Keratinocyte (primary cell): ENCODE measurements at regions not wholly inside any gene's neighbourhood (a gene's known extent, or its start where the extent isn't known, plus 50 kb on each side); places are given as distances from the start of the nearest gene placed in this dataset.

Experiments used
- DNase-seq: peaks from one replicate; pipeline ENCODE4 v3.0.0-alpha.2; 2011; ENCODE audit warnings: low read depth, missing footprints, low spot score
- FAIRE-seq: peaks from 2 replicates; lab custom pipeline; 2011; peaks lifted over from hg19 to GRCh38; lab: Jason Lieb, UNC
- H2AFZ ChIP-seq: 2 replicates; pipeline ENCODE4 v1.6.0; 2012; ENCODE audit warnings: low read length, control low read depth, inconsistent platforms; ENCODE audit not compliant: control insufficient read depth
- H3K27ac ChIP-seq: 2 replicates; pipeline ENCODE4 v1.5.1; 2011; ENCODE audit warnings: low read length; ENCODE audit not compliant: control insufficient read depth, insufficient read depth
- H3K27me3 ChIP-seq: 3 replicates; pipeline ENCODE4 v1.6.0; 2011; ENCODE audit warnings: low read length; ENCODE audit not compliant: control insufficient read depth, insufficient read depth; ENCODE audit errors: extremely low read depth
- H3K36me3 ChIP-seq, 2 experiments: 2 replicates in 1 of 2; 3 replicates in 1 of 2; pipeline ENCODE4 v1.5.1; 2011; ENCODE audit warnings: low read length in 2 of 2, mild to moderate bottlenecking in 1 of 2; ENCODE audit not compliant: control insufficient read depth in 2 of 2, insufficient read depth in 2 of 2; ENCODE audit errors: extremely low read depth in 1 of 2
- H3K4me1 ChIP-seq: 3 replicates; pipeline ENCODE4 v1.5.1; 2011; ENCODE audit warnings: low read length; ENCODE audit not compliant: control insufficient read depth, insufficient read depth; ENCODE audit errors: extremely low read depth
- H3K4me2 ChIP-seq: 3 replicates; pipeline ENCODE4 v1.6.0; 2011; ENCODE audit warnings: low read depth, low read length; ENCODE audit not compliant: control insufficient read depth, insufficient read depth; ENCODE audit errors: extremely low read depth
- H3K4me3 ChIP-seq, 3 experiments: fragments of 200-600 bp in 1 of 3; sonication (generic) in 1 of 3; 2 replicates in 2 of 3; 3 replicates in 1 of 3; pipeline ENCODE4 v1.5.1; 2011 to 2016; ENCODE audit warnings: low read length in 3 of 3, mild to moderate bottlenecking in 3 of 3, control low read depth in 2 of 3, inconsistent platforms in 1 of 3, low read depth in 1 of 3, mixed read lengths in 1 of 3, mixed run types in 1 of 3, moderate library complexity in 1 of 3; ENCODE audit not compliant: control insufficient read depth in 2 of 3, insufficient read depth in 2 of 3; ENCODE audit errors: extremely low read depth in 1 of 3
- H3K79me2 ChIP-seq: 2 replicates; pipeline ENCODE4 v1.6.0; 2012; ENCODE audit warnings: low read length; ENCODE audit not compliant: control insufficient read depth, insufficient read depth
- H3K9ac ChIP-seq: 3 replicates; pipeline ENCODE4 v1.6.0; 2011; ENCODE audit warnings: low read length; ENCODE audit not compliant: control insufficient read depth, insufficient read depth; ENCODE audit errors: extremely low read depth
- H3K9me1 ChIP-seq: 3 replicates; pipeline ENCODE4 v1.6.0; 2011; ENCODE audit warnings: low read length; ENCODE audit not compliant: control insufficient read depth, insufficient read depth; ENCODE audit errors: extremely low read depth
- H3K9me3 ChIP-seq: 2 replicates; pipeline ENCODE4 v1.5.1; 2012; ENCODE audit warnings: low read depth, low read length; ENCODE audit not compliant: control insufficient read depth
- H4K20me1 ChIP-seq: 3 replicates; pipeline ENCODE4 v1.6.0; 2011; ENCODE audit warnings: low read length; ENCODE audit not compliant: control insufficient read depth, insufficient read depth; ENCODE audit errors: extremely low read depth
- EZH2 ChIP-seq: IDR thresholded peaks from one replicate; pipeline ENCODE4 v1.6.1; 2012; ENCODE audit warnings: inconsistent platforms, mild to moderate bottlenecking, low read length, moderate library complexity
- dilution Hi-C: fragments of 300-500 bp; cut with MboI; formaldehyde crosslinking; loops from one replicate; pipeline ENCODE4 v1.7.0; 2020; ENCODE audit warnings: low sequenced_read_pairs; ENCODE audit not compliant: extremely low pct_ligation_motif_present
- TF ChIP-seq, protein P1 (sequence below), 3 experiments: IDR thresholded peaks in 1 of 3; conservative IDR thresholded peaks in 1 of 3; optimal IDR thresholded peaks in 1 of 3; 2 replicates in 2 of 3; 3 replicates in 1 of 3; pipeline versions ENCODE3 to v1.5.1; 2011; ENCODE audit warnings: low read length in 3 of 3, mild to moderate bottlenecking in 3 of 3, moderate library complexity in 2 of 3, control low read depth in 1 of 3, inconsistent platforms in 1 of 3; ENCODE audit not compliant: insufficient read depth in 2 of 3; ENCODE audit errors: extremely low read depth in 1 of 3

DNA sequence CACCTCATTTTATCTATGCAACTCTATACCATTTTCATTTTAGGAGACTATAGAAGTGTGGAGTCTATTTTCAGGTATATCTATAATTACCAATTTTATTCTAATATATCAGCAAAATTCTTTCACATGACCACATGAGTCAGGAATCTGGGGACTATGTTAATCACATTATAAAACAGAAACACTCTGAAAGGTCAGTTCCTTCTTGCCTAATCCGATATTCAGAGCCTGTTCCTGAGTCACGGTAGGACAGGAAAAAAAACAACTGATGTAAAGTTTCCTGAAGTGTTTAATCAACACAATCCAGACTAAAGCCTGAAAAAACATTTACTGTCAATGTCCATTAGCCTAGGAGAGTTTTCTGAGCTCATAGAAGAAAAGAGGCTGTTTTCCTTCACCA, 1902.3 kb downstream of the NCAM2 start:
- DNase-seq (no peak), FAIRE-seq (no peak)
- Histone ChIP-seq H3K4me3 (no peak overlapping the region), H2AFZ (no peak overlapping the region), H3K79me2 (no peaks in the 10 kb centered on the region), H3K9me1 (no peaks in the 10 kb centered on the region), H3K4me1 (no peaks in the 10 kb centered on the region), H3K4me2 (no peak overlapping the region), H3K9ac (no peak overlapping the region), H3K9me3 (no peaks in the 10 kb centered on the region), H3K36me3 (no peaks in the 10 kb centered on the region), H4K20me1 (no peaks in the 10 kb centered on the region), H3K27me3 (no peaks in the 10 kb centered on the region), H3K27ac (no peak overlapping the region)
- no peak for TF ChIP-seq EZH2
- TF ChIP-seq, protein P1, sequence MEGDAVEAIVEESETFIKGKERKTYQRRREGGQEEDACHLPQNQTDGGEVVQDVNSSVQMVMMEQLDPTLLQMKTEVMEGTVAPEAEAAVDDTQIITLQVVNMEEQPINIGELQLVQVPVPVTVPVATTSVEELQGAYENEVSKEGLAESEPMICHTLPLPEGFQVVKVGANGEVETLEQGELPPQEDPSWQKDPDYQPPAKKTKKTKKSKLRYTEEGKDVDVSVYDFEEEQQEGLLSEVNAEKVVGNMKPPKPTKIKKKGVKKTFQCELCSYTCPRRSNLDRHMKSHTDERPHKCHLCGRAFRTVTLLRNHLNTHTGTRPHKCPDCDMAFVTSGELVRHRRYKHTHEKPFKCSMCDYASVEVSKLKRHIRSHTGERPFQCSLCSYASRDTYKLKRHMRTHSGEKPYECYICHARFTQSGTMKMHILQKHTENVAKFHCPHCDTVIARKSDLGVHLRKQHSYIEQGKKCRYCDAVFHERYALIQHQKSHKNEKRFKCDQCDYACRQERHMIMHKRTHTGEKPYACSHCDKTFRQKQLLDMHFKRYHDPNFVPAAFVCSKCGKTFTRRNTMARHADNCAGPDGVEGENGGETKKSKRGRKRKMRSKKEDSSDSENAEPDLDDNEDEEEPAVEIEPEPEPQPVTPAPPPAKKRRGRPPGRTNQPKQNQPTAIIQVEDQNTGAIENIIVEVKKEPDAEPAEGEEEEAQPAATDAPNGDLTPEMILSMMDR (optimal IDR thresholded peaks at IDR 0.05 in 1 of 3, IDR thresholded peaks at IDR 0.05 in 1 of 3, conservative IDR thresholded peaks at IDR 0.05 in 1 of 3; ENCODE audit: extremely low read depth in 1 of 3, insufficient read depth in 2 of 3, low read length in 3 of 3): no peak
- dilution Hi-C loops: no loop called here

DNA sequence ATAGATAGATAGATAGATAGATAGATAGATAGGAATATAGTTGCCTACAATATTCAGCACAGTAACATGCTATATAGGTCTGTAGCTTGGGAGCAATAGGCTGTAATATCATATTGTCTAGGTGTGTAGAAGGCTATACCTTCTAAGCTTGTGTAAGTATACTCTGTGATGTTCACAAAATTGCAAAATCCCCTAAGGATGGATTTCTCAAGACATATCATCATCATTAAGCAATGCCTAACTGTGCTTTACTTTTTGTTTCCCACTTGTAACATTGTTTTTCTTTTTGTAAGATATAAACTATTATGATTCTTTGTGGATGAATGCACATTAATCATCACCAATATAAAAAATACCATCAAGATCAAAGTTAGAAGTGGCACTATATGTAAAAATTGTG, 1905.6 kb downstream of the NCAM2 start:
- Histone ChIP-seq H3K9me1 (no peaks in the 10 kb centered on the region), H3K4me2 (no peak overlapping the region), H3K9me3 (no peaks in the 10 kb centered on the region), H3K4me1 (no peaks in the 10 kb centered on the region), H3K36me3 (no peaks in the 10 kb centered on the region), H3K27me3 (no peaks in the 10 kb centered on the region), H3K9ac (no peak overlapping the region), H4K20me1 (no peaks in the 10 kb centered on the region), H3K79me2 (no peaks in the 10 kb centered on the region), H3K4me3 (no peak overlapping the region), H3K27ac (no peak overlapping the region), H2AFZ (no peak overlapping the region)
- FAIRE-seq: no peak
- no peak for DNase-seq
- TF ChIP-seq, protein P1 (optimal IDR thresholded peaks at IDR 0.05 in 1 of 3, IDR thresholded peaks at IDR 0.05 in 1 of 3, conservative IDR thresholded peaks at IDR 0.05 in 1 of 3; ENCODE audit: extremely low read depth in 1 of 3, insufficient read depth in 2 of 3, low read length in 3 of 3): no peak
- TF ChIP-seq EZH2: no peak
- dilution Hi-C loops: no loop called here
